Kidney epithelial cell (primary cell): ENCODE measurements at regions not wholly inside any gene's neighbourhood (a gene's known extent, or its start where the extent isn't known, plus 50 kb on each side); places are given as distances from the start of the nearest gene placed in this dataset.

Experiments
- DNase-seq: peaks from one replicate; pipeline ENCODE4 v3.0.0-alpha.2; 2010; ENCODE audit warnings: low read depth
- H3K27me3 ChIP-seq: 2 replicates; pipeline ENCODE4 v1.6.0; 2011; ENCODE audit warnings: low read length; ENCODE audit not compliant: control insufficient read depth, insufficient read depth
- H3K36me3 ChIP-seq: 2 replicates; pipeline ENCODE4 v1.5.1; 2011; ENCODE audit warnings: low read length; ENCODE audit not compliant: control insufficient read depth, insufficient read depth
- H3K4me3 ChIP-seq: 2 replicates; pipeline ENCODE4 v1.5.1; 2011; ENCODE audit warnings: low read depth, mild to moderate bottlenecking, control low read depth, low read length
- CTCF ChIP-seq: IDR thresholded peaks from 2 replicates; pipeline ENCODE4 v1.5.1; 2011; ENCODE audit warnings: mild to moderate bottlenecking, moderate library complexity, low read length, control low read depth, inconsistent platforms; ENCODE audit not compliant: insufficient read depth, poor library complexity, severe bottlenecking

DNA sequence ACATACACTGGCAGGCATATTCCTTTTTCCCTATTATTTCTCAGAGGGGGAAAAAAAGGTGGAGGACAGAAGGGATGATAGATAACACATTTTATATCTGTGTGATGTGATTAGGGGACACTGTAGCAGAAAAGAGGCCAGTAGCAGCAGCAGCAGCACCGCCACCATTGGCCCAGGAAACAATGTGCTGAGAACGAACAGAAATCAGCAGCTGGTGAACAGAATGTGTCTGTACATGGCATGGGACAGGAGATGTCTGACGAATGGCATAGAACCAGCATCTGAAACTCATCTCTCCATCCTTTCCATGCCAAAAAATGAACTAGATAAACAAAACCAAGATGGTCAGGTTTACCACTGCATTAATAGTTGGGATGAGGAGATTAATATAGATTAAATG lies 936.1 kb upstream of the ACVR2A start:
- no peak for DNase-seq
- H3K27me3 ChIP-seq, result no peaks in the 10 kb centered on the region
- TF ChIP-seq CTCF, result no peak
- no peaks in the 10 kb centered on the region for H3K36me3 ChIP-seq
- no peak overlapping the region for H3K4me3 ChIP-seq

DNA sequence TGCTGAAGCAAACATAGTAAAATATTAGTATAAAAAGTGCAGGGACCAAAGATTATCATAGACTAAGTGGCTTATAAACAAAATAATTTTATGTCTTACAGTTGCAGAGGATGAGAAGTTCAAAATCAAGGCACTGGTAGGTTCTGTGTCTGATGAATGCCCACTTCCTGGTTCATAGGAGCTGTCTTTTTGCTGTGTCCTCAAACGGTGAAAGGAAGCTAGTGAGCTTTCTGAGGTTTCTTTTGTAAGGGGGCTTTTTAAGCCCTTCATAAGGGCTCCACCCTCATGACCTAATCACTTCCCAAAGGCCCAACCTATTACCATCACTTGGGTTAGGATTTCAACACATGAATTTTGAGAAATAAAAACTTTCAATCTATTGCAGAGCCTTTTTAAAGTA lies 946.7 kb upstream of the ACVR2A start:
- Histone ChIP-seq H3K4me3 (no peak overlapping the region), H3K27me3 (no peaks in the 10 kb centered on the region), H3K36me3 (no peaks in the 10 kb centered on the region)
- DNase-seq, result no peak
- no peak for TF ChIP-seq CTCF

DNA sequence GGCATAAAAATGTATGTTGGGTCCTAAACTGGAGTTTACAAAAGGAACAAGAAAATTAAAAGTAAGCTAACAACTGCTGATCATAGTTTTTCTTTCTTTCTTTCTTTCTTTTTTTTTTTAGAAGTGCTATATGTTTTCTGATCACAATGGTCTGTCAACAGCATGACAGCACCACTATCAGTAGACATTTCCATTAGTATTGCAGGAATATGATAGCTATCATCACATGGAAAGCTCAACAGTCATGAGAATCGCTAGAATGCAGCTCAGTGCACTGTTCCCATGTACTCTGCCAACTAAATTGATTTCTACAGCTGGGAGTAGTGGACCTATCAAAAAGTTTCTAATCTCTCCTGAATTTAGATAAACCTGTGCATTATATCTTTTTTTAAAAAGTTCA lies 950.3 kb upstream of the ACVR2A start:
- no peak overlapping the region for H3K4me3 ChIP-seq
- TF ChIP-seq CTCF, result no peak
- no peak for DNase-seq
- no peaks in the 10 kb centered on the region for H3K27me3 ChIP-seq
- H3K36me3 ChIP-seq, result no peaks in the 10 kb centered on the region

GRCh38 chr2:146893500-146894041 lies 951.3 kb upstream of the ACVR2A start:
- DNase-seq, result no peak

DNA sequence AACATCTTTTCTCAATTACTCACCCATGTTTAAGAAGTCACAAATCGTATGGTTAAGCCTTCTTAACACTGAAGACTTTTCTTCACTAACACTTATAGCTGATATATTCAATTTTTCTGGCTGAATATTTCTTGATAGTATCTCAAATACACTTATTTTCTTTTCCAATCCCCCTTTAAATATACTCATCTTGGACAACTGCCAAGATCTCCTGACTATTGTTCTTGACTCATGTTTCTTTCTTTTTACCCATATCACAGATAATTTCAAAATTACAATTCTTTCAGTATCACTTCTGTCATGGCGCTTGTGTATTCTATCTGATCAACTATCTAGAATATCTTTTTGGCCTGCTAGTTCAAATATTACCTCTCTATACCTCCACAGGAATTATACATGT lies 954.3 kb upstream of the ACVR2A start:
- no peak overlapping the region for H3K4me3 ChIP-seq

More at GRCh38 chr2:146893500-146894041, 951.3 kb upstream of the ACVR2A start:
- no peaks in the 10 kb centered on the region for H3K27me3 ChIP-seq
- H3K4me3 ChIP-seq, result no peak overlapping the region
- TF ChIP-seq CTCF, result no peak
- H3K36me3 ChIP-seq, result no peaks in the 10 kb centered on the region

More for the DNA sequence above, 954.3 kb upstream of the ACVR2A start:
- no peak for DNase-seq
- Histone ChIP-seq H3K36me3 (no peaks in the 10 kb centered on the region), H3K27me3 (no peaks in the 10 kb centered on the region)
- no peak for TF ChIP-seq CTCF
